Right atrium auricular region (tissue), 2 donors: ENCODE measurements at regions not wholly inside any gene's neighbourhood (a gene's known extent, or its start where the extent isn't known, plus 50 kb on each side); places are given as distances from the start of the nearest gene placed in this dataset.

Experiments
- DNase-seq: peaks from one replicate; pipeline ENCODE4 v3.0.0-alpha.2; 2019; ENCODE audit warnings: low spot score
- H3K27ac ChIP-seq, 2 donors: fragments of 200-600 bp; sonication (generic); 1 replicate in 1 of 2; 2 replicates in 1 of 2; pipeline ENCODE4 v1.5.1; 2016 to 2019
- H3K27me3 ChIP-seq, 2 donors: fragments of 200-600 bp; sonication (generic); one replicate each; pipeline versions ENCODE4 v1.5.1 to v1.6.0; 2017 to 2019
- H3K36me3 ChIP-seq: fragments of 200-600 bp; sonication (generic); one replicate; pipeline ENCODE4 v1.5.1; 2016
- H3K4me1 ChIP-seq, 2 donors: fragments of 200-600 bp; sonication (generic); one replicate each; pipeline versions ENCODE4 v1.5.1 to v1.6.0; 2017 to 2019
- H3K4me3 ChIP-seq, 2 donors: fragments of 200-600 bp; sonication (generic); 1 replicate in 1 of 2; 2 replicates in 1 of 2; pipeline ENCODE4 v1.5.1; 2017 to 2019; ENCODE audit warnings: mild to moderate bottlenecking in 1 of 2, moderate library complexity in 1 of 2
- H3K9me3 ChIP-seq, 2 donors: fragments of 200-600 bp; sonication (generic); one replicate each; pipeline ENCODE4 v1.5.1; 2019
- CTCF ChIP-seq, 2 donors: fragments of 200-600 bp; sonication (generic); IDR thresholded peaks; one replicate each; pipeline ENCODE4 v1.5.1; 2019; ENCODE audit warnings: antibody characterized with exemption in 2 of 2

GRCh38 chr14:83491091-83491490, 1957.4 kb upstream of the SEL1L start:
- peaks cover 0 to 5% of the 10 kb centered on the region in 2 donors for H3K9me3 ChIP-seq
- H3K27ac ChIP-seq, result no peak overlapping the region
- H3K27me3 ChIP-seq, result no peaks in the 10 kb centered on the region
- H3K4me3 ChIP-seq, result no peak overlapping the region
- H3K4me1 ChIP-seq, result no peaks in the 10 kb centered on the region
- H3K36me3 ChIP-seq, result no peaks in the 10 kb centered on the region
- no peak for DNase-seq
- no peak for TF ChIP-seq CTCF (IDR thresholded peaks at IDR 0.05)

GRCh38 chr14:83520837-83521236, 1987.2 kb upstream of the SEL1L start:
- no peak for DNase-seq
- Histone ChIP-seq H3K36me3 (no peaks in the 10 kb centered on the region), H3K9me3 (no peaks in the 10 kb centered on the region), H3K27ac (no peak overlapping the region), H3K27me3 (no peaks in the 10 kb centered on the region), H3K4me3 (no peak overlapping the region), H3K4me1 (no peaks in the 10 kb centered on the region)
- TF ChIP-seq CTCF (IDR thresholded peaks at IDR 0.05), result no peak

- H3K9me3 ChIP-seq, result no peaks in the 10 kb centered on the region
- TF ChIP-seq CTCF (IDR thresholded peaks at IDR 0.05), result no peak
- H3K36me3 ChIP-seq, result no peaks in the 10 kb centered on the region
- DNase-seq, result no peak
- H3K27me3 ChIP-seq, result no peaks in the 10 kb centered on the region
- H3K27ac ChIP-seq, result no peak overlapping the region
- no peaks in the 10 kb centered on the region for H3K4me1 ChIP-seq
- no peak overlapping the region for H3K4me3 ChIP-seq
Measured at GRCh38 chr14:83529531-83529930, 1995.9 kb upstream of the SEL1L start.

GRCh38 chr14:83533734-83534133, 1996.2 kb upstream of the FLRT2 start:
- H3K36me3 ChIP-seq, result no peaks in the 10 kb centered on the region

GRCh38 chr14:83534995-83535394, 1994.9 kb upstream of the FLRT2 start:
- Histone ChIP-seq H3K27me3 (no peaks in the 10 kb centered on the region), H3K9me3 (no peaks in the 10 kb centered on the region), H3K4me1 (no peaks in the 10 kb centered on the region), H3K27ac (no peak overlapping the region), H3K36me3 (no peaks in the 10 kb centered on the region), H3K4me3 (no peak overlapping the region)
- no peak for DNase-seq
- TF ChIP-seq CTCF (IDR thresholded peaks at IDR 0.05), result no peak

More at GRCh38 chr14:83533734-83534133, 1996.2 kb upstream of the FLRT2 start:
- no peak overlapping the region for H3K4me3 ChIP-seq
- DNase-seq, result no peak
- H3K27ac ChIP-seq, result no peak overlapping the region
- no peaks in the 10 kb centered on the region for H3K4me1 ChIP-seq
- no peaks in the 10 kb centered on the region for H3K9me3 ChIP-seq
- no peaks in the 10 kb centered on the region for H3K27me3 ChIP-seq
- no peak for TF ChIP-seq CTCF (IDR thresholded peaks at IDR 0.05)

- Histone ChIP-seq H3K4me3 (no peak overlapping the region), H3K36me3 (no peaks in the 10 kb centered on the region), H3K27me3 (no peaks in the 10 kb centered on the region), H3K9me3 (no peaks in the 10 kb centered on the region), H3K4me1 (no peaks in the 10 kb centered on the region), H3K27ac (no peak overlapping the region)
- TF ChIP-seq CTCF (IDR thresholded peaks at IDR 0.05), result no peak
- no peak for DNase-seq
Measured at GRCh38 chr14:83535444-83535843, 1994.5 kb upstream of the FLRT2 start.
